LNCaP clone FGC (cell line): ENCODE measurements at regions not wholly inside any gene's neighbourhood (a gene's known extent, or its start where the extent isn't known, plus 50 kb on each side); places are given as distances from the start of the nearest gene placed in this dataset.

Experiments used
- DNase-seq: peaks from one replicate; pipeline ENCODE4 v3.0.0-alpha.2; 2011; ENCODE audit warnings: low read depth
- H3K4me3 ChIP-seq: 2 replicates; pipeline ENCODE4 v1.5.1; 2011; ENCODE audit warnings: mild to moderate bottlenecking, low read depth, low read length, control low read depth
- CTCF ChIP-seq: IDR thresholded peaks from 2 replicates; pipeline ENCODE4 v1.5.1; 2012; ENCODE audit warnings: mild to moderate bottlenecking; ENCODE audit not compliant: control insufficient read depth, insufficient read depth; ENCODE audit errors: extremely low read depth

GRCh38 chr6:132244744-132245143, 156.5 kb downstream of the MOXD1 start:
- no peak overlapping the region for H3K4me3 ChIP-seq
- TF ChIP-seq CTCF, result no peak
- no peak for DNase-seq

- H3K4me3 ChIP-seq, result no peak overlapping the region
- TF ChIP-seq CTCF, result no peak
- no peak for DNase-seq
These were observed 164.5 kb downstream of the MOXD1 start for GRCh38 chr6:132236744-132237143.

GRCh38 chr6:132236281-132236680, 165.0 kb downstream of the MOXD1 start:
- no peak for DNase-seq
- TF ChIP-seq CTCF, result no peak
- H3K4me3 ChIP-seq, result no peak overlapping the region

- no peak overlapping the region for H3K4me3 ChIP-seq
- no peak for DNase-seq
- TF ChIP-seq CTCF, result no peak
These were observed 165.5 kb downstream of the MOXD1 start for GRCh38 chr6:132235596-132236280.

GRCh38 chr6:132234356-132234755, 166.9 kb downstream of the MOXD1 start:
- no peak for TF ChIP-seq CTCF
- no peak overlapping the region for H3K4me3 ChIP-seq
- no peak for DNase-seq

- no peak for DNase-seq
- H3K4me3 ChIP-seq, result no peak overlapping the region
- TF ChIP-seq CTCF, result no peak
These were observed 170.0 kb downstream of the MOXD1 start for GRCh38 chr6:132231121-132231884.
